HG03342 (cell line): ENCODE measurements at regions not wholly inside any gene's neighbourhood (a gene's known extent, or its start where the extent isn't known, plus 50 kb on each side); places are given as distances from the start of the nearest gene placed in this dataset.
"Not testable (repeated sequence)": the region's sequence is repeated elsewhere in the genome, so short reads cannot be mapped to it uniquely, and the experiment has no call there.

ENCODE experiments used
- ATAC-seq: cut with Tn5 transposase; IDR thresholded peaks from one replicate; pipeline ENCODE4 v1.9.1; 2021; ENCODE audit warnings: mild to moderate bottlenecking, moderate library complexity; ENCODE audit not compliant: unreplicated experiment

DNA sequence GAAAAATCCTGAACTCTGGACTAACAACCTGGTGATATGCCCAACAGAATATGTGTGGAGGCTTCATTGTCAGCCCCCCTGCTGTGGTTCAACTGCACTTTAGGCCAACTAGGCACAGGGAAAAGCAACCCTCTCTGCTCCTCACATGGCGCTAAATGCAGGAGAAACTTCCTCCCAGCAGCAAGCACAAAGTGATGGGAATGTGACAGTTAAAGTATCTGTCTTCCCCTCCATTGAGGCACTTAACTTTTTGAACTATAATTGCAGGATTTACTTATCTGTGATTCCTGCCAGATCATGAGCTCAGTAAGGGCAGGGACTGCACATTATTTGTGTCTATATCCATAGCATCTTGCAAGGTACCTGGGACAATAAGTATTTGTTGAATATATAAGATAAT lies 981.2 kb upstream of the KLHL29 start:
- no peak for ATAC-seq

DNA sequence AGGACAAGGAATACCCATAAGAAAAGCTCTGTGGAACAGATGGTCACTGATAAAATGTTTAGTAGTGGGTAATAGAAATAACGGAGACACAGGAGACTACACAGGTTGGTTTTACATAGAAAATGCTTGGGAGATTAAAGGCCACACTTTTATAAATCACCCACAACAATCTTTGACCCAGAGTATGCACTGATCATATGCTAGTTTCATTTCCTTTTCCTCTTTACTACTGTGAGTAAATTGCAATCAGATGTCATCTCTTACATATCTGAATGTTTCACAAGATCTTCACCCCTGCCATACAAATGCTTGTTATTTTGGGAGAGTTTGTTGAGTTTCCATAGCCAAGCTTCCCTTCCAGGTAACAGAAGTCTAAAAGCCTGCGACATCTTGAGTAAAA lies 978.4 kb upstream of the KLHL29 start:
- no peak for ATAC-seq

DNA sequence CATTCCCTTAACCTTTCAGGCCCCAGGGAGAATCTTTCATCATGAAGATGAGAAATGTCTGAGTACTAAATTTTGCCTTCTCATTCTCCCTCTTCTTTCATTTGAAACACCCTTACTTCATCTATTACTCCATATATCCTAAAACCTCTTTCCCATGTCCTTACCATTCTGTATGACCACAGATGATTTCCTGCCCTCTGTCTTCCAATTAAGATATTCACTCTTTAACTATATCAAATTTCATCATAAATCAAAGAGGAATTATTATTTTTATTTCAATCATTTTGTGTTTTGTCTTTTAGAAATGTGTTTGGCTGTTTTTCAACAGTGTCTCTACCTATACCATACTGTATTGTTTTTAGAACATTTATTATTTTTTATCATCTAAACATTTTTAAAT lies 964.9 kb upstream of the KLHL29 start:
- no peak for ATAC-seq

DNA sequence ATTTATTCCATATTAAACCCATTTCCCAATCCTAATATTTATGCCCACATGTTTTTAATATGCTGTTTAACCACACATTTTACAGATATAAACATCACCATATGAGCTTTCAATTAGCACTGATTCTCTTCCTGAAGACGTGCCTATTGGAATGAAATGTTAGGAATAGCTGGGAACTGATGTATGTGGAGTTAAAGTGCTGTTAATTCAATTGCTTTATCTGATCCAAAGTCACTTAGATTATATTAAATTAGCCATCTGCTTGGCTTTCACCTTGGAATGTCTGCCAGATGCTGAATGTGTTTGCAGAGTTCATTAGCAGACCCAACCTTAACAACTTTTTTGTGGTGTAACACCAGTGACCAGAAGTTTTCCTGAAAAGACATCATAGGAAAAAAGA lies 942.9 kb upstream of the KLHL29 start:
- no peak for ATAC-seq

DNA sequence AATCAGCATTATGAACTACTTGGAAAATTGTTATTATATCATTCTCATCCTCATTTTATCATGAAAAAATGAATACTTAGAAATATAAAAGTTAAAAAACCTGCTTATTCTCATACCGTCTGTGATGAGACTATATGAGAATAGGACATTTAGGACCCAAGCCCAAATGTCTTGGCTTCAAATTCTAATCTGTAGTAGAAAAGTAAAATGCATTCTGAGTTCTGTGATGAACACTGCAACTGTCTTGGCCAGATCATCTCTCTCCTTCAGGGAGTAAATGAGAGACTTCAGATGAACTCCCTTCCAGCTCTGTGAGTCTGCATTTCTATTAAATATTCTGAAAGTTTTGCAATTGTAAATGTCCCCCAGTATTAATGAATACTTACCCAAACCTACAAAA lies 940.7 kb upstream of the KLHL29 start:
- no peak for ATAC-seq

DNA sequence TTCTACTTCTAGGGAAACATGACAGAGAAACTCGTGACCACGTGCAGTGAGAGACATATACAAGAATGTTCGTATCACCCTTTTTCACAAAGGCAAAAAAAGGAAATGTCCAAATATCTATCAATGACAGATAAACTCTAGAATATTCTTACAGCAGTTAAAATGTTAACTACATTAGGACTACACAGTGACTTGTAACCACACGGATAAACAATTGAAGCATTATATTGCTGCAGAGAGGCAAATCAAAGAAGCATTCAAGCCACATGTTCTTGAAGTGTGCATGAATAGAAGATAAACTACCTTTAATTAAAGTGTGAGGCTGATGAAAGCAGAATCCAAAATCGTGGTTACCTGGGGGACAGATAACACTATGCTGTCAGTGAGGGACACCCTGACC lies 935.3 kb upstream of the KLHL29 start:
- no peak for ATAC-seq

DNA sequence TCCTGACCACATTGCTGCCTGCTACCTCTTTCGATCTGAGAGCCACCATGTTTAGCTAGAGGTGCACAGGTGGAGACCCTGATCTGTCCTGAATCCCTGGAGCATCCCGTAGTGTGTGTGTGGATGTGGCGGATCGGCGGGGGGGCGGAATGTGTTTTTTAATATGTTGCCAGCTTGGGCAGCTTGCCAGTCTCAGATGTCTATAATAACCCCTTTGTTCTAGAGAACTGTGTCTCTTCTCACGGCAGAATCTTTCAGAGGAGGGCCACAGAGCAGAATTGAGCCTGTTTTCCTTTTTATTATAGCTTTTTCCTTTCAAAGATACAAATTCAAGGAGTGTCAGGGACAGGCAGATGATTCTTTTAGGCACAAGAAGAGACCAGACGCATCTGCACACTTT lies 934.1 kb upstream of the KLHL29 start:
- no peak for ATAC-seq

DNA sequence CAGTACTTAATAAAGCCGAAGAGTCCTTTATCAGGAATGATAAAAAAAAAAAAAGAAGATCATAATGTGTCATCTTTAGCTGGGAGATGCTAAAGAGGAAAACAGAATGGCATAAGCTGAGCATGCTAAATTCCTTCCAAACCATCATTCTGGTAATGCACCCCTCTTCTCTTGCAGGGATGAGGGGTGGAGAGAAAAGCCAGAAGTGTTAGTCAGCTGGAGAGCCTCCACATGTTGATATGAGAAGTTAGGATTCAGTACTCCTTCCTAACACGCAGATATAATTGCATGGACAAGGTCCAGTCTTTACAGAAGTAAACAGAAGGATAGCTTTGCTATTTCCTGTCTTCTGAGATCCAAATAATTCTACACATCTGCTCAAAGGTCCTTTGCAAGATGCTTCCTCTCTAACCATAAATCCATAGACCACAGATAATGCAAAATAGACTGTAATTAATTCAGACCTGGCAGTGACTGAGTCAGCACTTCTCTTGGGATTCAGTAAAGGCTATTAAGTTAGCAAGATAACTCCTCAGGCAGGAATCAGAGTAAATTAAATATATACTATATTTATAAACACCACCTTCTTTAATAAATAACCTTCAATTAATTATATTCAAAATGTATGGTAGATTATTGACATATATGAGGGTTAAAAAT lies 930.0 kb upstream of the KLHL29 start:
- ATAC-seq, result no peak

DNA sequence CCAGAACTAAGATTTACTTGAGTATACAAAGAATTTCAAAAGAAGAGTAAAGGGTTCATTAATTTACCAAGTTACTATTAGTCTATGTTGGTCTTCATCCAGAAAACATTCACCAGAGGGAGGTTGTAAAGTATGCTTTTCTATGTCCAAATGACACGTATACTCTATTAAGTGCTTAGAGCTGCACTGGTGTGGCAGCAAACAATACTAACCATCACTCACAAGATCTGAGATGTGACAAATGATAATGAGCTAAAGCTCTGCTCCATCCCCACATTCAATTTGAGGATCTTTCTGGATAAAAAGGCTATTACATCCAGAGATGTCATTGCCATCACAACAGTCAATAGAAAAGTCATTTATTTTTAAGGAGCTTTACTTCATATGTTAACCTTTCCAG lies 926.5 kb upstream of the KLHL29 start:
- no peak for ATAC-seq

DNA sequence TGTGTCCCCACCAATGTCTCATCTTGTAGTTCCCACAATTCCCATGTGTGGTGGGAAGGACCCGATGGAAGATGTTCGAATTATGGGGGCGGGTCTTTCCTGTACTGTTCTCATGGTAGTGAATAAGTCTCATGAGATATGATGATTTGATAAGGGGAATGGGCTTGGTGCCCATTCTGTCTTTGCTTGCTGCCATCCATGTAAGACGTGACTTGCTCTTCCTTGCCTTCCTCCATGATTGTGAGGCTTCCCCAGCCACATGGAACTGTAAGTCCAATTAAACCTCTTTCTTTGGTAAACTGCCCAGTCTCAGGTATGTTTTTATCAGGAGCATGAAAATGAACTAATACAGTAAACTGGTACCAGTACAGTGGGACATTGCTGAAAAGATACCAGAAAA lies 909.9 kb upstream of the KLHL29 start:
- ATAC-seq, result not testable (repeated sequence)

DNA sequence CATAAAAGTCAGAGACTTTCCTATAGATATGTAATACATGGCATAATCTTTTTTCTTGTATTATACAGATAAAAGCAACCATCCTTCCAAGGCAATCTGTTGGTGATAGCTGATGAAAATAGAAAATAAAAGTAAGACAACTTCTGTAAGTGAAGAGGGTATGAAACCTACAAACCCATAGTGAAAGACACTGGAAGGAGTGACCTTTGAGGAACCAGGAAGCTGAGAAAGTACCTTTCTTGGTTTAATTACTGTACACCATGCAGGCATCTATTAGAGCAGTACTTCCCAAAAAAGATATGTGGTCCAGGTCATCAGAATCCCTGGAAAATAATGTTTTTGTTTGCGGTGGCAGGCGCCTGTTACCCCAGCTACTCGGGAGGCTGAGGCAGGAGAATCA lies 906.6 kb upstream of the KLHL29 start:
- no peak for ATAC-seq

DNA sequence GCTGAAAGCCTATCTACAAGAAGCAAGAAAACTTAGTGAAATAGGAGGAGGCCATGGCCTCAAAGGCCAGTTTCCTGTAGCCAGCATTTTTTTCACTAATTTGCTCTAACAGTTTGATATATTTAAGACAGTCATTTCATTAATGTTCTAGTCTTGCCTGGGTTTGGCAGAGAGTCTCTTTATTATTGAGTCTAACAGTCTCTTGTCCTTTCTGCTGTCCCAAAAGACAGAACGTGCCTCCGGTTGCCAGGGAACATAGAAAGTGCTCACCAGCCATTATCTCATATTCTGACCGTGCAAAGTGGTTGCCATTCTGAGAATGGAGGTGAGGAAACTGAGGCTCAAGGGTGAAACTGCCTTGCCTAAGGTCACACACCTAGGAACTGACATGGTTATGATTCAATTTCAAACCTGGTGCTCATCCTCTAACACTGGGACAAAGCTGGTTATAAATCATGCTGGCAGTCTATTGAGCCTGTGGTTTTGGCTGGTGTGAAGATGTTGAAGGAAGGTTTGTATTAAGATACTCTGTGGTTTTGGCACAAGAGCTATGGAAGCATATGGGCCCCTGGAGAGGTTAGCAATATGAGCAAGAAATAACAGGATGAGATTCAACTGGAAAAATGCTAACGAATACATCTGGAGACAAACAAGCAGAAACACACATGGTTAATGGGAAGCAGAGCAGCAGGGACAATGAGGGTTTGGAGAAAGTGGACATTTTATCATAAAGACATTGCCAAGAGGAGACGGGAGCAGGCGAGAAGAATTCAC lies 903.3 kb upstream of the KLHL29 start:
- no peak for ATAC-seq

DNA sequence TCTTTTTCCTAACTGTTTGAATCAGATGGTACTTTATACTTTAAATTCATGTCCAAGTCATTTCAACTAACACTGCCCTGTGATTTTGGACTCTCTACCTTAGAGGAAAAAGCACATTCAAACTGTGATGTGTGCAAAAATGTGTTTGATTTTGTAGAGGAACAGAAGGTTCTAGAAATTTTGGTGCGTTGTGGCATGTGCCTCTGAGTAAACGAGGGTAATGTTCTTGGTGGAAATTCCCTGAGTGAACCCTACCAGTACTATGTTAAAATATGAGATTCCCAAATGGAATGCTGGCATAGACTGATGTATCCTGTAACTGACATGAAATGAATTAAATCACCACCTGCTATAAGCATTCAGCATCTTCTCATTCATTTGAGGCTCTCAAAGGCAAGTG lies 901.9 kb upstream of the KLHL29 start:
- ATAC-seq, result no peak

DNA sequence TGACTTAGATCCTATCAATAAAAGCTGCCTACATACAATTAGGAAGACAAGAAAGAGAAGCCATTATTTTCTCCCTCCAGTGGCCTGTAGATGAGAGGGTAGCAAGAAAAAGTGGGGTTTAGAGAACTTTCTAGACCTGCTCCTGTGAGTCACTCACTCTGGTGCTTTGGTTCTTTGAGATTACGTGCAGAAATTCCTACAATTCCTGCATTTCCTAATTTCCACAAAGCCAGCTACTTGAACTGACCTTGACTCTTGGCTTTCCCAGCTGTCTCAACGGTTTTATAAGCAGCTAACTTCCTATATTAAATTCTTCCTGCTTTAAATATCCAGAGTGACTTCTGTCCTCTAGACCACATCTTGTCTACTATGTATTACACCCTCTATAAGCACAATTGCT lies 899.5 kb upstream of the KLHL29 start:
- no peak for ATAC-seq

DNA sequence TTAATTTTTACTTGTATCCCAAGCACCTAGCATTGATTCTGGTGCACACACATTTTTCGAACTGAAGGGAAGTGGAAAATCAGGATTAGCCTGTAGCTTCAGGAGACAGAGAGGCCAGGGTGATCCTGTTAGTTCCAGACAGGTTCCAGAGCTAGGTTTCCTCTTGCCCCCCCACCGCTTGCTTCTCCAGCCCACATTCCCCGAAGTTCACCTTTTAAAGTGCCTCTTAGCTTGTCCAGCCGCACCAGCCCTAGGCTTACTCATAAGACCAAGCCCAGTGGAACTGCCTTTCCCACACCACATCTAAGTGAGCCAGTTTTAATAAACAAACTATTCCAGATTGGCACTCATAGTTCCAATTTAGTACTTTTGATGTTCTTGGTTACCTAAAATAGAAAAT lies 898.6 kb upstream of the KLHL29 start:
- ATAC-seq, result no peak

DNA sequence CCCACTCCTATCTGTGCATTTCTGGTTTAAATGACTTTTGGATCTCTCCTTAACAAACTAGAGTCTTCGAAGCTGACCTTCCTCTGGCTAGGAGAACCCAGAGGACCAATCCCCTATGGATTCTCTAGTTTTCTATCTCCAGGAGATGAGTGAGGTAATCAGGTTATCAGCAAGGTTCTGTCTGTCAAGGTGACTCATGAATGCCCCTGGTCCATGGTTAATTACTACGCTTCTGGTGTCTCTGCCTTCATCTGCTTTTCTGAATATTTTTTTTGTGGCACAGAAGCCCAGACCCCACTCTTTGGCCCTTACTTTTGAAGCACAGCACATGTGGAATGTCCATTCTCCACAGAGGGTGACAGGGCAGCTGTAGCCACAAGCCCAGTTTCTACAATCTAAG lies 897.9 kb upstream of the KLHL29 start:
- ATAC-seq, result no peak

DNA sequence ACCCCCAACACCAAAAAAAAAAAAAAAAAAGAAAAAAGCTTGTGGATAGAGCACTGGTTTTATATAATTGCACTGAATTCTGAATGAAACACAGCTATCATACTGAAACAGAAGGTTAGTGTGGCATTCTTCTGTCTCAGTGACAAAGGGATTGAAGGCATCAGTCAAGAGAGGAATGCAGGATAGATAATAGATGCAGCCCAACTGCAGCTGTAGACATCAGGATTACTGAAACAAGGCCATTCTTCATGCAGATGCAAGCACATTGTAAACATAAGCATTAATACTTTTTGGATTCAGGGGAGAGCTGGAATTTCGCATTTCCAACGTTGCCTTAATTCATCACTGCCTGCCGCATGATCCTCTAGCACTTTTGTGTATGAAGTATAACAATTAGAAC lies 897.4 kb upstream of the KLHL29 start:
- no peak for ATAC-seq

DNA sequence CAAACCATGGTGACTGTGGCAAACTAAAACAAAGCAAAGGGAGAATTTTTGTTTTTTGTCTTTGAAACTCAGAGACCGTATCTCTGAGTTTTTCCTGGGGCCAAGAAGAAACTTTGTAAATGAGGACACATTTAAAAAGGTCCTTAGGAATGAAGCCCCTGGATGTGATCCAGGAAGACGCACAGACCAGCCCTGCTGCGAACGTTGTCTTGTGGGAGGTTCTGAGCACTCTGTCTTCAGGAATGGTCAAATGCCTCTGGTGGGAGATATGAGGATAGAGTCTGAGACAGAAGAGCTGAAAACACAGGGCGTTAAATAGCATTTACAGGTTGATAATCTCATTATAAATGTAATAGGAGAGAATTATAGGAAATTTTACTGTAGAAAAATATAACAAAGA lies 893.5 kb upstream of the KLHL29 start:
- ATAC-seq, result no peak

DNA sequence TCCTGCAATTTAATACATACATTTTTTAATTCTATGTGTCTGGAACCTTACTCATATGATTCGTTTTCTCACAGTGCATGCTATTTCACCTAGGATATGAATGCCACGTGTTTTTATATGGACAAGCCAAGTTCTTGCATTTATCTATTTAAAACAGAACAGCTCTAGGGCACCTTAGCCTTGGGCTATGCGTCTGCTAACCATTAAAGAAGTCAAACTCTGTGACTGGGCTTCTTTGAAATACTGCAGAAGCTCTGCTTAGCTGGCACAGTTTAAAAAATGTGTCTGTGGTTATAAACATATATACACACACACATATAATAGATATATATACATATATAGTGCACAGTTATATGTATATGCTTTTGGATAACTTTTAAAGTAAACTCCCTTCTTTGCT lies 890.8 kb upstream of the KLHL29 start:
- ATAC-seq, result no peak

DNA sequence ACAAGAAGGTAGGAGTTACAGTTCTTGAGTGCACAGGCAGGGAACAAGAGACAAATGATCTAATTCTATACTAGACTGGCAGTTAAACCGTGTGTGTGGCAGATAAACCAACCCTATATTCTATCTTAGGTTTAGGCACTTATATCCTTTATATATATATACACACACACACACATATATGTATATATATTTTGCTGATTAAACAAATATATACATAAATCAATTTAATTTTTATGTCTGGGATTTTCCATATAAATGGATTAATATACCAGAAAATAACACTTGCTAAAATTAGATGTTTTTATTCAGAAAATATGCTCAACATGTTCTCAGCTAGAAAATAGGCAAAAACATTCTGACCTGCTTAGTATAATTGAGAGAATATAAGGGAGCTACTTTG lies 887.9 kb upstream of the KLHL29 start:
- ATAC-seq, result no peak

DNA sequence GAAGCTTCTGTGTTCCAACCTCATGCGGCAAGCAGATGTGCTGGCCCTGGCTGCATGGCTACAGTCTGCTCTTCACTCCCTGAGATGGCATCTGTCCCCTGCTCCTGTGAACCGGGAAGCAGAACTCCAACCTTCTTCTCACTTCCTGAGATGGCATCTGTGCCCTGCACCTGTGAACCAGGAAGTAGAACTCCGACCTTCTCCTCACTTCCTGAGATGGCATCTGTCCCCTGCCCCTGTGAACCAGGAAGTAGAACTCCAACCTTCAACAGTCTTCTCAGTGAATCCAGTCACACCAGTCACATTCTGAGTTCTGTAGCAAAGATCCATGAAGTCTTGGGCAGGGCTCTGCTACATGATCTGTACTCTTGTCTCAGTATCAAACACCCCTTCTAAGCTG lies 887.2 kb upstream of the KLHL29 start:
- ATAC-seq, result no peak

DNA sequence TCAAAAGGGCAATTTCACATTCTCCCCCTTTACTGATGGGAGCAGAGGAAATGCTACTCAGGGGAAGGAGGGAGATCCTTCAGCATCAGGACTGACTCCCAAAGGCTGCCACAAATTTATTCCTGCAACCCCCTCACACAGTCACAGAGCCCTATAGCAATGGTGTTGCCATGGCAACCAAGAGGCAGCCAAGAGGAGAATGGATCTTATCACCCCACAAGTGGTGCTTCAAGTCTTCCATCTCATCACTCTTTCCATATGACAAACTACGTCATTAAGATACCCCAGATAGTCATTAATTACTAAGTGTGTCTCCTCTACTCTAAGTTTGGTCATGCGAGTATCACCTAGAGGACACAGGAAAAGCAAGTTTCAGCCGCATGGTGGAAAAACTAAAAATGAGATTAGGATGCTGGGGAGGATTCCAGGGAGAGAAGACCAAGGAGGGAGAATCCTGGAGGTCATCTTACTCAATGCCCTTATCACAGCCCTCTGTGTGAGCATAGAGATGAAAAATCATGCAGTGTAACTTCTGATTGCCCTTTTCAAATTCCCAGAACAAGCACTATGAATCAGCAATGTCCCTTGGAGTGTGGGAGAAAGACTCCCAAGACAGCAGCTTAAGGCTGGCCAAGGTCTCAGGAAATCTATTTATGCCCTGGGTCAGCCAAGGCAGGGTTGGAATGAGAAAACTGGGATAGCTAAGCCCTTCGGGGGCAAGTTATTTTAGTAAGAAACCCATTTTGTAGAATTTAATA lies 885.7 kb upstream of the KLHL29 start:
- no peak for ATAC-seq
